Stomach (tissue), 4 donors: ENCODE measurements at regions not wholly inside any gene's neighbourhood (a gene's known extent, or its start where the extent isn't known, plus 50 kb on each side); places are given as distances from the start of the nearest gene placed in this dataset.

Experiments
- CTCF ChIP-seq, 7 experiments: fragments of 450-650 bp in 4 of 7; fragments of 200-600 bp in 3 of 7; sonication (generic) in 3 of 7; IDR thresholded peaks; one replicate each; pipeline ENCODE4 v1.5.1; 2016 to 2019; ENCODE audit warnings: antibody characterized with exemption in 7 of 7, control low read depth in 2 of 7, mild to moderate bottlenecking in 1 of 7
- POLR2A ChIP-seq, 4 donors: fragments of 450-650 bp; IDR thresholded peaks; one replicate each; pipeline ENCODE4 v1.6.1; 2016; ENCODE audit warnings: antibody characterized with exemption in 4 of 4, control low read depth in 2 of 4, mild to moderate bottlenecking in 1 of 4, moderate library complexity in 1 of 4
- POLR2AphosphoS5 ChIP-seq, 3 donors: sonication (generic); formaldehyde crosslinking; IDR thresholded peaks; one replicate each; pipeline ENCODE4 v1.6.1; 2016; ENCODE audit warnings: antibody characterized with exemption in 3 of 3

GRCh38 chr22:44557064-44557748 lies 59.2 kb upstream of the RTL6 start:
- TF ChIP-seq CTCF (IDR thresholded peaks at IDR 0.05) (no peak), POLR2A (IDR thresholded peaks at IDR 0.05) (no peak), POLR2AphosphoS5 (IDR thresholded peaks at IDR 0.05) (no peak)
